GM19324 (cell line): ENCODE measurements at regions not wholly inside any gene's neighbourhood (a gene's known extent, or its start where the extent isn't known, plus 50 kb on each side); places are given as distances from the start of the nearest gene placed in this dataset.
"Not testable (repeated sequence)": the region's sequence is repeated elsewhere in the genome, so short reads cannot be mapped to it uniquely, and the experiment has no call there.

Experiments used
- ATAC-seq: cut with Tn5 transposase; IDR thresholded peaks from one replicate; pipeline ENCODE4 v1.9.1; 2021; ENCODE audit warnings: mild to moderate bottlenecking, moderate library complexity; ENCODE audit not compliant: unreplicated experiment, low FRiP score

- no peak for ATAC-seq
Observed at GRCh38 chr4:159632031-159632430, 529.2 kb downstream of the RAPGEF2 start.

- no peak for ATAC-seq
Observed at GRCh38 chr4:159639671-159640323, 536.9 kb downstream of the RAPGEF2 start.

- ATAC-seq = no peak
Observed at GRCh38 chr4:159649237-159649636, 546.4 kb downstream of the RAPGEF2 start.

- no peak for ATAC-seq
Observed at GRCh38 chr4:159652871-159653270, 550.0 kb downstream of the RAPGEF2 start.

GRCh38 chr4:159655547-159655946 is 552.7 kb downstream of the RAPGEF2 start:
- ATAC-seq = no peak

- ATAC-seq = no peak
Observed at GRCh38 chr4:159669094-159669493, 566.2 kb downstream of the RAPGEF2 start.

GRCh38 chr4:159673221-159673620 is 570.3 kb downstream of the RAPGEF2 start:
- no peak for ATAC-seq

GRCh38 chr4:159674241-159674640 is 571.4 kb downstream of the RAPGEF2 start:
- no peak for ATAC-seq

- ATAC-seq = no peak
Observed at GRCh38 chr4:159677521-159677920, 574.6 kb downstream of the RAPGEF2 start.

- ATAC-seq = no peak
Observed at GRCh38 chr4:159682996-159683395, 580.1 kb downstream of the RAPGEF2 start.

GRCh38 chr4:159684061-159684460 is 581.2 kb downstream of the RAPGEF2 start:
- ATAC-seq = no peak

GRCh38 chr4:159685340-159686092 is 582.6 kb downstream of the RAPGEF2 start:
- no peak for ATAC-seq

- no peak for ATAC-seq
Observed at GRCh38 chr4:159689526-159689925, 586.6 kb downstream of the RAPGEF2 start.

GRCh38 chr4:159697322-159698283 is 594.7 kb downstream of the RAPGEF2 start:
- ATAC-seq = no peak

- no peak for ATAC-seq
Observed at GRCh38 chr4:159698336-159698735, 595.5 kb downstream of the RAPGEF2 start.

- ATAC-seq = no peak
Observed at GRCh38 chr4:159702200-159702599, 599.3 kb downstream of the RAPGEF2 start.

GRCh38 chr4:159705334-159705733 is 602.5 kb downstream of the RAPGEF2 start:
- ATAC-seq = no peak

GRCh38 chr4:159706704-159707103 is 603.8 kb downstream of the RAPGEF2 start:
- ATAC-seq = no peak

GRCh38 chr4:159715180-159715579 is 612.3 kb downstream of the RAPGEF2 start:
- not testable (repeated sequence) for ATAC-seq

- no peak for ATAC-seq
Observed at GRCh38 chr4:159719531-159719930, 616.7 kb downstream of the RAPGEF2 start.

GRCh38 chr4:159722052-159722451 is 619.2 kb downstream of the RAPGEF2 start:
- ATAC-seq = no peak
